Natural killer cell (primary cell): ENCODE measurements at regions not wholly inside any gene's neighbourhood (a gene's known extent, or its start where the extent isn't known, plus 50 kb on each side); places are given as distances from the start of the nearest gene placed in this dataset.

Source experiments
- ATAC-seq, 3 donors: fragments of 150-1000 bp in 2 of 3; fragments of 200-7000 bp in 1 of 3; cut with Tn5 transposase; 1 replicate in 1 of 3; 2 replicates in 2 of 3; pipeline ENCODE4 v1.10.0; 2021; ENCODE audit warnings: mild to moderate bottlenecking in 2 of 3, moderate library complexity in 2 of 3
- DNase-seq, 2 donors: peaks; one replicate each; pipeline versions ENCODE4 v3.0.0 to v3.0.0-alpha.2; 2013 to 2021; ENCODE audit warnings: mixed read lengths in 1 of 2
- H3K27ac ChIP-seq: one replicate; pipeline ENCODE4 v1.5.1; 2013; ENCODE audit warnings: mild to moderate bottlenecking, low read length
- H3K27me3 ChIP-seq: one replicate; pipeline ENCODE4 v1.6.1; 2013; ENCODE audit warnings: low read length; ENCODE audit not compliant: control insufficient read depth, insufficient read depth
- H3K36me3 ChIP-seq: one replicate; pipeline ENCODE4 v1.6.1; 2013; ENCODE audit warnings: low read length; ENCODE audit not compliant: control insufficient read depth, insufficient read depth
- H3K4me1 ChIP-seq: one replicate; pipeline ENCODE4 v1.6.1; 2013; ENCODE audit warnings: low read length; ENCODE audit not compliant: control insufficient read depth, insufficient read depth
- H3K4me3 ChIP-seq: one replicate; pipeline ENCODE4 v1.5.1; 2013; ENCODE audit warnings: low read length
- H3K9me3 ChIP-seq: one replicate; pipeline ENCODE4 v1.6.1; 2013; ENCODE audit warnings: low read length; ENCODE audit not compliant: control insufficient read depth, insufficient read depth
- H3K27ac Mint-ChIP-seq, 2 donors: one replicate each; pipeline ENCODE4 v1.8.0; 2022; ENCODE audit warnings: mild to moderate bottlenecking in 2 of 2, mixed read lengths in 2 of 2, moderate library complexity in 1 of 2
- H3K27me3 Mint-ChIP-seq, 2 donors: one replicate each; pipeline ENCODE4 v1.8.0; 2022; ENCODE audit warnings: low read depth in 2 of 2, mixed read lengths in 2 of 2
- H3K36me3 Mint-ChIP-seq: one replicate; pipeline ENCODE4 v1.8.0; 2022; ENCODE audit warnings: mixed read lengths
- H3K4me1 Mint-ChIP-seq, 2 donors: one replicate each; pipeline ENCODE4 v1.8.0; 2022; ENCODE audit warnings: mixed read lengths in 2 of 2
- H3K4me3 Mint-ChIP-seq: one replicate; pipeline ENCODE4 v1.8.0; 2022; ENCODE audit warnings: mild to moderate bottlenecking, moderate library complexity, mixed read lengths
- H3K9me3 Mint-ChIP-seq, 2 donors: one replicate each; pipeline ENCODE4 v1.8.0; 2022; ENCODE audit warnings: mixed read lengths in 2 of 2
- WGBS: methylation state at CpG from one replicate; pipeline ENCODE4 v1.1.7; 2013; ENCODE audit warnings: missing lambda C conversion rate; ENCODE audit not compliant: insufficient coverage; 5-methylcytosine and 5-hydroxymethylcytosine counted together
- intact Hi-C: fragments of 100-400 bp; cut with micrococcal nuclease; formaldehyde crosslinking; loops from one replicate; pipeline ENCODE4 v1.14.2; 2022
- TF ChIP-seq, protein P1 (sequence below): fragments of 200-600 bp; IDR thresholded peaks from one replicate; pipeline ENCODE4 v1.8.0; 2022; ENCODE audit warnings: antibody characterized with exemption

DNA sequence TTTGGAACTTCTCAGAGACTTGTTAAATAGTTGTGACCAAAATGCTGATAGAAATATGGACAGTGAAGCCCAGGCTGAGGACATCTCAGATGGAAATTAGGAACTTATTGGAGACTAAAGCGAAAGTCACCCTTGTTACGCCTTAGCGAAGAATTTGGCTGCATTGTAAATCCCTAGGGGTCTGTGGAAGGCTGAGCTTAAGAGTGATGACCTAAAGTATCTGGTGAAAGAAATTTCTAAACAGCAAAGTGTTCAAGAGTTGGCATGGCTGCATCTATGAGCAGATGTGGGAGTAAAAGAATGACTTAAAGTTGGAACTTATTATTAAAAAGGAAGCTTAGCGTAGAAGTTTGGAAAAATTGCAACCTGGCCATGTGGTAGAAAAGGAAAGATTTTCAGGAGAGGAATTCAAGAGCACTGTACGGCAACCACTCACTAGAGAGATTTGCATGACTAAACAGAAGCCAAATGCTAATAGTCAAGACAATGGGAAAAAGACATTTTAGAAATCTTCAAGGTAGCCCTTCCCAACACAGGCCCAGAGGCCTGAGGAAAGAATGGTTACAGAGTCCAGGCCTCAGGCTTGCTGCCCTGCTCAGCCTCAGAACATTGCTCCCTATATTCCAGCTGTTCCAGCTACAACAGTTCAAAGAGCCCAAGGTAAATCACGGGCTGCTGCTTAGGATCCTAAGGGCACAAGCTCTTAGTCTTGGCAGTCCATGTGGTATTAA lies 61.6 kb upstream of the TNFRSF21 start:
- Histone ChIP-seq H3K36me3 (no peaks in the 10 kb centered on the region), H3K4me3 (no peak overlapping the region), H3K4me1 (no peaks in the 10 kb centered on the region), H3K9me3 (no peaks in the 10 kb centered on the region), H3K27ac (no peak overlapping the region), H3K27me3 (no peaks in the 10 kb centered on the region)
- peaks cover 0 to 2% of the 10 kb centered on the region in 2 donors for H3K9me3 Mint-ChIP-seq
- H3K36me3 Mint-ChIP-seq = no peaks in the 10 kb centered on the region
- H3K27me3 Mint-ChIP-seq = no peaks in the 10 kb centered on the region
- 87% methylated on average over 6 of the region's 6 CpGs for WGBS
- H3K27ac Mint-ChIP-seq = no peak overlapping the region
- ATAC-seq (no peak), DNase-seq (no peak)
- TF ChIP-seq, protein P1, sequence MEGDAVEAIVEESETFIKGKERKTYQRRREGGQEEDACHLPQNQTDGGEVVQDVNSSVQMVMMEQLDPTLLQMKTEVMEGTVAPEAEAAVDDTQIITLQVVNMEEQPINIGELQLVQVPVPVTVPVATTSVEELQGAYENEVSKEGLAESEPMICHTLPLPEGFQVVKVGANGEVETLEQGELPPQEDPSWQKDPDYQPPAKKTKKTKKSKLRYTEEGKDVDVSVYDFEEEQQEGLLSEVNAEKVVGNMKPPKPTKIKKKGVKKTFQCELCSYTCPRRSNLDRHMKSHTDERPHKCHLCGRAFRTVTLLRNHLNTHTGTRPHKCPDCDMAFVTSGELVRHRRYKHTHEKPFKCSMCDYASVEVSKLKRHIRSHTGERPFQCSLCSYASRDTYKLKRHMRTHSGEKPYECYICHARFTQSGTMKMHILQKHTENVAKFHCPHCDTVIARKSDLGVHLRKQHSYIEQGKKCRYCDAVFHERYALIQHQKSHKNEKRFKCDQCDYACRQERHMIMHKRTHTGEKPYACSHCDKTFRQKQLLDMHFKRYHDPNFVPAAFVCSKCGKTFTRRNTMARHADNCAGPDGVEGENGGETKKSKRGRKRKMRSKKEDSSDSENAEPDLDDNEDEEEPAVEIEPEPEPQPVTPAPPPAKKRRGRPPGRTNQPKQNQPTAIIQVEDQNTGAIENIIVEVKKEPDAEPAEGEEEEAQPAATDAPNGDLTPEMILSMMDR = no peak
- H3K4me3 Mint-ChIP-seq = no peak overlapping the region
- intact Hi-C loops = no loop called here
- no peaks in the 10 kb centered on the region for H3K4me1 Mint-ChIP-seq

DNA sequence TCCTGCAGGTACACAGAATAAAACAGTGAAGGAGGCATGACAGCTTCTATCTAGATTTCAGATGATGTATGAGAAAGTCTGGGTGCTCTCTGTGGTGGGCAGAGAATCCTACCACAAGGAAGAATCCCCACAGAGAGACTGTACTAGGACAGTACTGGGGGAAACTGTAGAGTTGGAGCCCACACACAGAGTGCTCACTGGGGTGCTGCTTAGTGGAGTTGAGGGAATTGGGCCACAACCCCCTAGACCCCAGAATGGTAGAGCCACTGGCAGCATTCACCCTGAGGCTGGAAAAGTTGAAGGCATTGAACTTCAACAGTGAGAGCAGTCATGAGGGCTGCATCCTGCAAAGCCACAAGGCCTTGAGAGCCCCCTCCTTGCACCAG lies 62.2 kb upstream of the TNFRSF21 start:
- Mint-ChIP-seq H3K4me3 (no peak overlapping the region), H3K27me3 (no peaks in the 10 kb centered on the region), H3K27ac (no peak overlapping the region), H3K4me1 (no peaks in the 10 kb centered on the region), H3K9me3 (peaks cover 0 to 2% of the 10 kb centered on the region in 2 donors), H3K36me3 (no peaks in the 10 kb centered on the region)
- intact Hi-C loops = no loop called here
- H3K36me3 ChIP-seq = no peaks in the 10 kb centered on the region
- TF ChIP-seq, protein P1 = no peak
- no peaks in the 10 kb centered on the region for H3K27me3 ChIP-seq
- no peaks in the 10 kb centered on the region for H3K9me3 ChIP-seq
- ATAC-seq (no peak), DNase-seq (no peak)
- no peaks in the 10 kb centered on the region for H3K4me1 ChIP-seq
- H3K4me3 ChIP-seq = no peak overlapping the region
- H3K27ac ChIP-seq = no peak overlapping the region

DNA sequence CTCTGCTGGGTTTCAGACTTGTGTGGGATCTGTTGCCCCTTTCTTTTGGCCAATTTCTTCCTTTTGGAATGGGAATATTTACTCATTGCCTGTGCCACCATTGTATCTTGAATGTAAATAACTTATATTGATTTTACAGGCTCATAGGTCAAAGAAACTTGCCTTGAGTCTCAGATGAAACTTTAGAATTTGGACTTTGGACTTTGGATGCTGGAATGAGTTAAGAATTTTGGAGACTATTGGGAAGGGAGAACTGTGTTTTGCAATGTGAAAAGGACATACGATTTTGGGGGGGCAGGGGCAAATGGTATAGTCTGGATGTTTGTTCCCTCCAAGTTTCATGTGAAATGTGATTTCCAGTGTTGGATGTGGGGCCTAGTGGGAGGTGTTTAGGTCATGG lies 62.6 kb upstream of the TNFRSF21 start:
- Mint-ChIP-seq H3K27ac (no peak overlapping the region), H3K27me3 (no peaks in the 10 kb centered on the region), H3K4me1 (no peaks in the 10 kb centered on the region), H3K36me3 (no peaks in the 10 kb centered on the region), H3K4me3 (no peak overlapping the region), H3K9me3 (peaks cover 0 to 2% of the 10 kb centered on the region in 2 donors)
- Histone ChIP-seq H3K9me3 (no peaks in the 10 kb centered on the region), H3K36me3 (no peaks in the 10 kb centered on the region), H3K4me1 (no peaks in the 10 kb centered on the region), H3K27ac (no peak overlapping the region), H3K4me3 (no peak overlapping the region), H3K27me3 (no peaks in the 10 kb centered on the region)
- TF ChIP-seq, protein P1 = no peak
- 91% methylated on average over 1 of the region's 1 CpG for WGBS
- ATAC-seq = no peak
- no peak for DNase-seq
- intact Hi-C loops = no loop called here

DNA sequence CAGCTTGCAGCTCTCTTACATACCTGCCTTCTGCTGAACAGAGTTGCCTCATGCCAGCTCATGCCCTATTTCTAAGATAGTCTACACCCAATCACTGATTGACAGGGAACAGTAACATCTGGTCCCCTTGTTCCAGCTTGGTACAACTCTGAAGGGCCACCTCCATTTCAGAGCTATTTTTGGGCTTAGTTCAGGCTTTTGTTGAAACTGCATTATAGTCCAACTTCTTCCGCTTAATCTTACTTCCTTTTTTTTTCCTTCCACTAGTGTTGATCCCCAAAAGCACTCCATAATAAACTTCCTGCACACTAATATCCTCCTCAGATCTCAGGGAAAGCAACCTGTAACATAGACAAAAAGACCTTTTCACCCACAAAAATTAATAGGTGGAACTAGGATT lies 65.7 kb upstream of the TNFRSF21 start:
- intact Hi-C loops = no loop called here
- WGBS = 43% methylated on average over 1 of the region's 1 CpG

More for the DNA sequence above, 65.7 kb upstream of the TNFRSF21 start:
- Histone ChIP-seq H3K27ac (no peak overlapping the region), H3K27me3 (no peaks in the 10 kb centered on the region), H3K36me3 (no peaks in the 10 kb centered on the region), H3K4me1 (no peaks in the 10 kb centered on the region), H3K9me3 (no peaks in the 10 kb centered on the region), H3K4me3 (no peak overlapping the region)
- no peak for ATAC-seq
- Mint-ChIP-seq H3K27me3 (peaks cover 0 to 6% of the 10 kb centered on the region in 2 donors), H3K4me3 (no peak overlapping the region), H3K27ac (no peak overlapping the region), H3K4me1 (no peaks in the 10 kb centered on the region), H3K9me3 (peaks cover 0 to 2% of the 10 kb centered on the region in 2 donors), H3K36me3 (no peaks in the 10 kb centered on the region)
- TF ChIP-seq, protein P1 = no peak
- no peak for DNase-seq
